B cell (primary cell): ENCODE measurements at regions not wholly inside any gene's neighbourhood (a gene's known extent, or its start where the extent isn't known, plus 50 kb on each side); places are given as distances from the start of the nearest gene placed in this dataset.

Source experiments
- ATAC-seq: fragments of 200-7000 bp; cut with Tn5 transposase; one replicate; pipeline ENCODE4 v1.10.0; 2021; ENCODE audit warnings: low read depth, mild to moderate bottlenecking, moderate number of reproducible peaks, moderate library complexity
- CTCF ChIA-PET: fragments of 350-600 bp; sonication (Branson Sonifier 250); formaldehyde crosslinking; loops from one replicate; lab custom pipeline; 2021; ENCODE audit warnings: antibody characterized with exemption, inconsistent platforms; lab: Charles Lee
- POLR2A ChIA-PET: fragments of 350-600 bp; sonication (Branson Sonifier 250); formaldehyde crosslinking; loops from one replicate; lab custom pipeline; 2021; ENCODE audit warnings: antibody characterized with exemption; lab: Charles Lee
- DNase-seq: peaks from one replicate; pipeline ENCODE4 v3.0.0; 2013
- H2AFZ ChIP-seq: 2 replicates; pipeline ENCODE4 v1.6.1; 2012; ENCODE audit warnings: mild to moderate bottlenecking, low read depth, low read length; ENCODE audit not compliant: insufficient read depth, poor library complexity, severe bottlenecking
- H3K27ac ChIP-seq, 2 donors: 1 replicate in 1 of 2; 2 replicates in 1 of 2; pipeline ENCODE4 v1.5.1; 2012 to 2013; ENCODE audit warnings: low read length in 2 of 2, mild to moderate bottlenecking in 2 of 2, moderate library complexity in 1 of 2
- H3K27me3 ChIP-seq, 4 experiments: fragments of 200-600 bp in 1 of 4; sonication (generic) in 1 of 4; replicated peaks in 1 of 4; 1 replicate in 2 of 4; 2 replicates in 2 of 4; pipeline versions ENCODE4 v1.6.1 to v1.7.0; 2013 to 2016; ENCODE audit warnings: low read length in 3 of 4, mild to moderate bottlenecking in 2 of 4, mixed read lengths in 1 of 4, moderate library complexity in 1 of 4; ENCODE audit not compliant: insufficient read depth in 4 of 4, control insufficient read depth in 3 of 4; ENCODE audit errors: control extremely low read depth in 1 of 4
- H3K36me3 ChIP-seq, 2 experiments: replicated peaks in 1 of 2; 1 replicate in 1 of 2; 2 replicates in 1 of 2; pipeline versions ENCODE4 v1.6.1 to v1.7.1; 2013; ENCODE audit warnings: low read length in 1 of 2; ENCODE audit not compliant: insufficient read depth in 2 of 2, control insufficient read depth in 1 of 2; ENCODE audit errors: control extremely low read depth in 1 of 2, extremely low read depth in 1 of 2
- H3K4me1 ChIP-seq, 2 donors: fragments of 200-600 bp in 1 of 2; sonication (generic) in 1 of 2; 1 replicate in 1 of 2; 2 replicates in 1 of 2; pipeline versions ENCODE4 v1.5.1 to v1.6.1; 2013 to 2017; ENCODE audit warnings: low read length in 2 of 2; ENCODE audit not compliant: control insufficient read depth in 2 of 2, insufficient read depth in 2 of 2
- H3K4me2 ChIP-seq: replicated peaks from 2 replicates; pipeline ENCODE3; 2012; ENCODE audit warnings: mild to moderate bottlenecking, low read depth, low read length; ENCODE audit not compliant: poor library complexity, severe bottlenecking
- H3K4me3 ChIP-seq, 5 experiments: fragments of 200-600 bp in 1 of 5; sonication (generic) in 1 of 5; 1 replicate in 3 of 5; 2 replicates in 2 of 5; pipeline versions ENCODE4 v1.5.1 to v1.7.0; 2011 to 2016; ENCODE audit warnings: low read length in 4 of 5, mild to moderate bottlenecking in 4 of 5, low read depth in 2 of 5, control low read depth in 1 of 5, moderate library complexity in 1 of 5; ENCODE audit not compliant: insufficient read depth in 1 of 5; ENCODE audit errors: control extremely low read depth in 1 of 5, extremely low read depth in 1 of 5
- H3K79me2 ChIP-seq: fragments of 200-600 bp; sonication (generic); one replicate; pipeline ENCODE4 v1.6.0; 2016; ENCODE audit warnings: low read length; ENCODE audit not compliant: control insufficient read depth, insufficient read depth
- H3K9ac ChIP-seq: fragments of 200-600 bp; sonication (generic); 2 replicates; pipeline ENCODE4 v1.6.1; 2017; ENCODE audit warnings: mild to moderate bottlenecking, low read length, moderate library complexity
- H3K9me3 ChIP-seq, 3 donors: one replicate each; pipeline versions ENCODE4 v1.6.1 to v1.7.1; 2013; ENCODE audit warnings: low read length in 2 of 3; ENCODE audit not compliant: control insufficient read depth in 2 of 3, insufficient read depth in 1 of 3; ENCODE audit errors: control extremely low read depth in 1 of 3
- H4K20me1 ChIP-seq: 2 replicates; pipeline ENCODE4 v1.6.0; 2012; ENCODE audit warnings: mild to moderate bottlenecking, low read length; ENCODE audit not compliant: insufficient read depth, control insufficient read depth, poor library complexity, severe bottlenecking
- H3K27ac Mint-ChIP-seq: one replicate; pipeline ENCODE4 v1.8.0; 2021; ENCODE audit warnings: mixed read lengths
- H3K27me3 Mint-ChIP-seq: one replicate; pipeline ENCODE4 v1.8.0; 2021; ENCODE audit warnings: mixed read lengths
- H3K4me1 Mint-ChIP-seq: one replicate; pipeline ENCODE4 v1.8.0; 2021; ENCODE audit warnings: mixed read lengths
- H3K4me3 Mint-ChIP-seq: one replicate; pipeline ENCODE4 v1.8.0; 2021; ENCODE audit warnings: mixed read lengths
- H3K9me3 Mint-ChIP-seq: one replicate; pipeline ENCODE4 v1.8.0; 2022; ENCODE audit warnings: mixed read lengths; ENCODE audit not compliant: insufficient read depth
- CTCF ChIP-seq: fragments of 200-600 bp; IDR thresholded peaks from one replicate; pipeline ENCODE4 v1.8.0; 2022; ENCODE audit warnings: antibody characterized with exemption, mild to moderate bottlenecking
- EZH2 ChIP-seq: IDR thresholded peaks from 2 replicates; pipeline ENCODE4 v1.6.1; 2012; ENCODE audit warnings: borderline replicate concordance, low read depth, mild to moderate bottlenecking, moderate library complexity, low read length; ENCODE audit not compliant: insufficient read depth, poor library complexity, severe bottlenecking
- WGBS: methylation state at CpG from one replicate; pipeline ENCODE4 v1.1.5; 2013; ENCODE audit warnings: missing lambda C conversion rate; ENCODE audit not compliant: insufficient coverage; 5-methylcytosine and 5-hydroxymethylcytosine counted together
- intact Hi-C: fragments of 100-400 bp; cut with micrococcal nuclease; formaldehyde crosslinking; loops from one replicate; pipeline ENCODE4 v1.10.0; 2022

- Histone ChIP-seq H3K27me3 (no peaks in the 10 kb centered on the region), H3K27ac (no peak overlapping the region), H3K79me2 (no peaks in the 10 kb centered on the region), H3K4me2 (no peak overlapping the region), H3K9ac (no peak overlapping the region), H3K4me3 (no peak overlapping the region), H2AFZ (no peak overlapping the region), H3K9me3 (no peaks in the 10 kb centered on the region), H3K4me1 (no peaks in the 10 kb centered on the region), H4K20me1 (no peaks in the 10 kb centered on the region), H3K36me3 (no peaks in the 10 kb centered on the region)
- Mint-ChIP-seq H3K9me3 (no peaks in the 10 kb centered on the region), H3K27me3 (no peaks in the 10 kb centered on the region), H3K4me1 (no peaks in the 10 kb centered on the region), H3K4me3 (no peak overlapping the region), H3K27ac (no peak overlapping the region)
- intact Hi-C loops, result no loop called here
- no peak for TF ChIP-seq EZH2
- ChIA-PET POLR2A (no interaction called here), CTCF (no interaction called here)
- ATAC-seq (no peak), DNase-seq (no peak)
- WGBS, result 100% methylated on average over 3 of the region's 9 CpGs
Measured at GRCh38 chr10:10626734-10627133, 390.9 kb upstream of the CELF2 start.

- Histone ChIP-seq H3K4me2 (no peak overlapping the region), H3K36me3 (no peaks in the 10 kb centered on the region), H3K4me1 (no peaks in the 10 kb centered on the region), H4K20me1 (no peaks in the 10 kb centered on the region), H3K9ac (no peak overlapping the region), H3K27ac (no peak overlapping the region), H3K27me3 (no peaks in the 10 kb centered on the region), H2AFZ (no peak overlapping the region), H3K79me2 (no peaks in the 10 kb centered on the region), H3K9me3 (no peaks in the 10 kb centered on the region), H3K4me3 (no peak overlapping the region)
- ChIA-PET CTCF (no interaction called here), POLR2A (no interaction called here)
- Mint-ChIP-seq H3K4me3 (no peak overlapping the region), H3K27ac (no peak overlapping the region), H3K27me3 (no peaks in the 10 kb centered on the region), H3K9me3 (no peaks in the 10 kb centered on the region), H3K4me1 (no peaks in the 10 kb centered on the region)
- no CpG with 5 or more reads among the region's 1 CpG for WGBS
- no peak for DNase-seq
- intact Hi-C loops, result no loop called here
- TF ChIP-seq EZH2 (no peak), CTCF (no peak)
- no peak for ATAC-seq
Measured at GRCh38 chr10:10627414-10627813, 390.3 kb upstream of the CELF2 start.
